Cardiac muscle cell (in vitro differentiated cells and primary cell): ENCODE measurements at regions not wholly inside any gene's neighbourhood (a gene's known extent, or its start where the extent isn't known, plus 50 kb on each side); places are given as distances from the start of the nearest gene placed in this dataset.
"Not testable (repeated sequence)": the region's sequence is repeated elsewhere in the genome, so short reads cannot be mapped to it uniquely, and the experiment has no call there.

Experiments
- DNase-seq, 2 donors: peaks; one replicate each; pipeline versions ENCODE4 v3.0.0 to v3.0.0-alpha.2; 2010 to 2017; ENCODE audit warnings: low read depth in 1 of 2, low spot score in 1 of 2
- H3K27ac ChIP-seq: fragments of 200-600 bp; sonication (generic); 2 replicates; pipeline ENCODE4 v1.5.1; 2016
- H3K27me3 ChIP-seq: fragments of 200-600 bp; sonication (generic); 2 replicates; pipeline ENCODE4 v1.6.0; 2016; ENCODE audit warnings: control low read depth
- H3K36me3 ChIP-seq: fragments of 200-600 bp; sonication (generic); 2 replicates; pipeline ENCODE4 v1.5.1; 2016; ENCODE audit warnings: control low read depth
- H3K4me1 ChIP-seq: fragments of 200-600 bp; sonication (generic); 2 replicates; pipeline ENCODE4 v1.8.1; 2017; ENCODE audit warnings: low read depth, mild to moderate bottlenecking, mixed run types
- H3K4me3 ChIP-seq: fragments of 200-600 bp; sonication (generic); 2 replicates; pipeline ENCODE4 v1.5.1; 2016; ENCODE audit warnings: mild to moderate bottlenecking
- H3K9me3 ChIP-seq: fragments of 200-600 bp; sonication (generic); 2 replicates; pipeline ENCODE4 v1.5.1; 2017; ENCODE audit warnings: low read depth, mild to moderate bottlenecking, control low read depth
- CTCF ChIP-seq: IDR thresholded peaks from 2 replicates; pipeline ENCODE4 v1.5.1; 2012; ENCODE audit warnings: low read depth, mild to moderate bottlenecking, low read length

- H3K27me3 ChIP-seq, result no peaks in the 10 kb centered on the region
Measured at GRCh38 chr14:83291714-83292113, 1758.1 kb upstream of the SEL1L start.

GRCh38 chr14:83294941-83295340 lies 1761.3 kb upstream of the SEL1L start:
- Histone ChIP-seq H3K4me3 (no peak overlapping the region), H3K27me3 (no peaks in the 10 kb centered on the region), H3K27ac (no peak overlapping the region), H3K9me3 (no peaks in the 10 kb centered on the region), H3K4me1 (no peaks in the 10 kb centered on the region), H3K36me3 (no peaks in the 10 kb centered on the region)
- peak in 1 of 2 donors; percentile 11 for DNase-seq
- TF ChIP-seq CTCF, result no peak

More at GRCh38 chr14:83291714-83292113, 1758.1 kb upstream of the SEL1L start:
- DNase-seq, result no peak
- Histone ChIP-seq H3K36me3 (no peaks in the 10 kb centered on the region), H3K27ac (no peak overlapping the region), H3K4me1 (no peaks in the 10 kb centered on the region), H3K9me3 (no peaks in the 10 kb centered on the region), H3K4me3 (no peak overlapping the region)
- TF ChIP-seq CTCF, result no peak

GRCh38 chr14:83297361-83297760 lies 1763.7 kb upstream of the SEL1L start:
- Histone ChIP-seq H3K4me3 (no peak overlapping the region), H3K36me3 (no peaks in the 10 kb centered on the region), H3K27me3 (no peaks in the 10 kb centered on the region), H3K27ac (no peak overlapping the region), H3K4me1 (no peaks in the 10 kb centered on the region), H3K9me3 (no peaks in the 10 kb centered on the region)
- no peak for DNase-seq
- TF ChIP-seq CTCF, result no peak

- H3K4me3 ChIP-seq, H3K4me1 ChIP-seq, H3K36me3 ChIP-seq, DNase-seq, H3K27me3 ChIP-seq, H3K9me3 ChIP-seq, H3K27ac ChIP-seq: not testable (repeated sequence)
Measured at GRCh38 chr14:83298016-83298415, 1764.4 kb upstream of the SEL1L start.

- H3K27ac ChIP-seq, result no peak overlapping the region
- no peaks in the 10 kb centered on the region for H3K27me3 ChIP-seq
- no peaks in the 10 kb centered on the region for H3K4me1 ChIP-seq
- TF ChIP-seq CTCF, result peak; percentile 91
- H3K9me3 ChIP-seq, result no peaks in the 10 kb centered on the region
- H3K4me3 ChIP-seq, result no peak overlapping the region
- peak; percentile 47 to 56 for DNase-seq
- no peaks in the 10 kb centered on the region for H3K36me3 ChIP-seq
Measured at GRCh38 chr14:83300476-83301064, 1766.9 kb upstream of the SEL1L start.

GRCh38 chr14:83301791-83302190 lies 1768.1 kb upstream of the SEL1L start:
- TF ChIP-seq CTCF, result no peak
- no peak overlapping the region for H3K4me3 ChIP-seq
- no peaks in the 10 kb centered on the region for H3K27me3 ChIP-seq
- no peak overlapping the region for H3K27ac ChIP-seq
- no peaks in the 10 kb centered on the region for H3K4me1 ChIP-seq
- no peaks in the 10 kb centered on the region for H3K36me3 ChIP-seq
- no peaks in the 10 kb centered on the region for H3K9me3 ChIP-seq
- DNase-seq, result no peak
